C4-2B (cell line): ENCODE measurements at regions not wholly inside any gene's neighbourhood (a gene's known extent, or its start where the extent isn't known, plus 50 kb on each side); places are given as distances from the start of the nearest gene placed in this dataset.

Experiments used
- ZFX ChIP-seq: fragments of 450-650 bp; IDR thresholded peaks from 2 replicates; pipeline ENCODE4 v1.6.1; 2017
- TF ChIP-seq, protein P1 (sequence below): fragments of 450-650 bp; conservative IDR thresholded peaks from 2 replicates; pipeline ENCODE4 v1.5.1; 2017; ENCODE audit warnings: mild to moderate bottlenecking

DNA sequence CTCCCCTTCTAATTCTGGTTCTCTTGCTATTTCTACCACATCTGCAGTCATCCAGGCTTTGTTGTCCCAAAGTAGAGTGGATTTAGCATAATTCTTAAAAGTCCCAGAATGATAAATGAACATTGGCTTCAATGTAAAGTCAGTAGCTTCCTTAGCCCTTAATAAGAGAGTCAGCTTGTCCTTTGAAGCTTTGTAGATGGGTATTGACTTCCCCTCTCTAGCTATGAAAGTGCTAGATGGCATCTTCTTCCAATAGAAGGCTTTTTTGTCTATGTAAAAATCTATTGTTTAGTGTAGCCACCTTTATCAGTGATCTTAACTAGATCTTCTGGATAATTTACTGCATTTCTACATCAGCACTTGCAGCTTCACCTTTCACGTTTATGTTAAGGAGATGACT lies 181.4 kb upstream of the B3GALT2 start:
- TF ChIP-seq, protein P1, sequence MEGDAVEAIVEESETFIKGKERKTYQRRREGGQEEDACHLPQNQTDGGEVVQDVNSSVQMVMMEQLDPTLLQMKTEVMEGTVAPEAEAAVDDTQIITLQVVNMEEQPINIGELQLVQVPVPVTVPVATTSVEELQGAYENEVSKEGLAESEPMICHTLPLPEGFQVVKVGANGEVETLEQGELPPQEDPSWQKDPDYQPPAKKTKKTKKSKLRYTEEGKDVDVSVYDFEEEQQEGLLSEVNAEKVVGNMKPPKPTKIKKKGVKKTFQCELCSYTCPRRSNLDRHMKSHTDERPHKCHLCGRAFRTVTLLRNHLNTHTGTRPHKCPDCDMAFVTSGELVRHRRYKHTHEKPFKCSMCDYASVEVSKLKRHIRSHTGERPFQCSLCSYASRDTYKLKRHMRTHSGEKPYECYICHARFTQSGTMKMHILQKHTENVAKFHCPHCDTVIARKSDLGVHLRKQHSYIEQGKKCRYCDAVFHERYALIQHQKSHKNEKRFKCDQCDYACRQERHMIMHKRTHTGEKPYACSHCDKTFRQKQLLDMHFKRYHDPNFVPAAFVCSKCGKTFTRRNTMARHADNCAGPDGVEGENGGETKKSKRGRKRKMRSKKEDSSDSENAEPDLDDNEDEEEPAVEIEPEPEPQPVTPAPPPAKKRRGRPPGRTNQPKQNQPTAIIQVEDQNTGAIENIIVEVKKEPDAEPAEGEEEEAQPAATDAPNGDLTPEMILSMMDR, result no peak
- TF ChIP-seq ZFX, result no peak
